ENCODE measurements at regions not wholly inside any gene's neighbourhood (a gene's known extent, or its start where the extent isn't known, plus 50 kb on each side); places are given as distances from the start of the nearest gene placed in this dataset.

- no peak for DNase-seq
Measured at GRCh38 chr12:124426594-124427555, 132.0 kb downstream of the RFLNA start.

GRCh38 chr12:124425667-124426066 is 130.8 kb downstream of the RFLNA start:
- no peak for DNase-seq

GRCh38 chr12:124424516-124424905 is 129.6 kb downstream of the RFLNA start:
- DNase-seq: no peak

- DNase-seq: no peak
Measured at GRCh38 chr12:124423761-124424515, 129.0 kb downstream of the RFLNA start.

GRCh38 chr12:124422570-124423523 is 128.0 kb downstream of the RFLNA start:
- peak; percentile 67 for DNase-seq

GRCh38 chr12:124422142-124422569 is 127.3 kb downstream of the RFLNA start:
- peak; percentile 54 for DNase-seq

GRCh38 chr12:124420996-124421674 is 126.2 kb downstream of the RFLNA start:
- no peak for DNase-seq

- DNase-seq: no peak
Measured at GRCh38 chr12:124420041-124420995, 125.4 kb downstream of the RFLNA start.

- no peak for DNase-seq
Measured at GRCh38 chr12:124419292-124420040, 124.6 kb downstream of the RFLNA start.

GRCh38 chr12:124418791-124419190 is 123.9 kb downstream of the RFLNA start:
- DNase-seq: no peak

GRCh38 chr12:124418156-124418555 is 123.3 kb downstream of the RFLNA start:
- DNase-seq: no peak

GRCh38 chr12:124416516-124417395 is 121.9 kb downstream of the RFLNA start:
- DNase-seq: no peak

- DNase-seq: no peak
Measured at GRCh38 chr12:124415064-124415463, 120.2 kb downstream of the RFLNA start.

- no peak for DNase-seq
Measured at GRCh38 chr12:124413915-124414314, 119.0 kb downstream of the RFLNA start.

- DNase-seq: no peak
Measured at GRCh38 chr12:124413401-124413800, 118.5 kb downstream of the RFLNA start.

GRCh38 chr12:124412646-124413015 is 117.7 kb downstream of the RFLNA start:
- DNase-seq: no peak

- DNase-seq: no peak
Measured at GRCh38 chr12:124411953-124412645, 117.2 kb downstream of the RFLNA start.

- DNase-seq: no peak
Measured at GRCh38 chr12:124411281-124411878, 116.5 kb downstream of the RFLNA start.

Data from NCI-H748 treated with DMSO at 0.1 percent for 48 hours (cell line).